GM21423 (cell line): ENCODE measurements at regions not wholly inside any gene's neighbourhood (a gene's known extent, or its start where the extent isn't known, plus 50 kb on each side); places are given as distances from the start of the nearest gene placed in this dataset.

Experiments
- ATAC-seq: cut with Tn5 transposase; IDR thresholded peaks from one replicate; pipeline ENCODE4 v1.9.1; 2021; ENCODE audit warnings: mild to moderate bottlenecking, moderate library complexity; ENCODE audit not compliant: unreplicated experiment

- ATAC-seq, result no peak
These were observed 202.2 kb upstream of the DCN start for GRCh38 chr12:91384806-91385205.

- ATAC-seq, result no peak
These were observed 201.7 kb upstream of the DCN start for GRCh38 chr12:91384366-91384765.

GRCh38 chr12:91383099-91383498, 200.5 kb upstream of the DCN start:
- no peak for ATAC-seq

- peak; percentile 79 for ATAC-seq
These were observed 199.5 kb upstream of the DCN start for GRCh38 chr12:91382081-91382543.

GRCh38 chr12:91381309-91381804, 198.7 kb upstream of the DCN start:
- peak; percentile 62 for ATAC-seq

GRCh38 chr12:91380631-91381030, 198.0 kb upstream of the DCN start:
- ATAC-seq, result no peak

- ATAC-seq, result no peak
These were observed 196.6 kb upstream of the DCN start for GRCh38 chr12:91379051-91379775.

GRCh38 chr12:91377436-91377835, 194.8 kb upstream of the DCN start:
- ATAC-seq, result no peak

- ATAC-seq, result no peak
These were observed 190.5 kb upstream of the DCN start for GRCh38 chr12:91373086-91373485.

GRCh38 chr12:91370086-91370868, 187.7 kb upstream of the DCN start:
- ATAC-seq, result no peak

- ATAC-seq, result no peak
These were observed 186.0 kb upstream of the DCN start for GRCh38 chr12:91368613-91369012.

- ATAC-seq, result no peak
These were observed 184.7 kb upstream of the DCN start for GRCh38 chr12:91367234-91367849.

GRCh38 chr12:91364471-91365184, 182.0 kb upstream of the DCN start:
- no peak for ATAC-seq

- ATAC-seq, result no peak
These were observed 179.2 kb upstream of the DCN start for GRCh38 chr12:91361864-91362263.

GRCh38 chr12:91357381-91357780, 174.8 kb upstream of the DCN start:
- ATAC-seq, result no peak

GRCh38 chr12:91356405-91356804, 173.8 kb upstream of the DCN start:
- no peak for ATAC-seq

- ATAC-seq, result peak; percentile 88
These were observed 172.8 kb upstream of the DCN start for GRCh38 chr12:91355150-91356006.

- no peak for ATAC-seq
These were observed 170.6 kb upstream of the DCN start for GRCh38 chr12:91353266-91353665.

- ATAC-seq, result no peak
These were observed 166.9 kb upstream of the DCN start for GRCh38 chr12:91349476-91349875.
